Mammary epithelial cell (primary cell): ENCODE measurements at regions not wholly inside any gene's neighbourhood (a gene's known extent, or its start where the extent isn't known, plus 50 kb on each side); places are given as distances from the start of the nearest gene placed in this dataset.

Experiments
- CTCF ChIP-seq, 2 donors: IDR thresholded peaks in 1 of 2; conservative IDR thresholded peaks in 1 of 2; 2 replicates each; pipeline ENCODE4 v1.5.1; 2011 to 2012; ENCODE audit warnings: inconsistent platforms in 2 of 2, low read length in 2 of 2, mild to moderate bottlenecking in 2 of 2, control low read depth in 1 of 2, low read depth in 1 of 2; ENCODE audit not compliant: insufficient read depth in 1 of 2; ENCODE audit errors: extremely low read depth in 1 of 2
- EZH2 ChIP-seq: IDR thresholded peaks from 2 replicates; pipeline ENCODE4 v1.6.1; 2012; ENCODE audit warnings: low read length, inconsistent platforms, borderline replicate concordance

GRCh38 chr2:82823892-82824291 lies 1635.2 kb downstream of the SUCLG1 start:
- TF ChIP-seq CTCF (conservative IDR thresholded peaks at IDR 0.05 in 1 of 2, IDR thresholded peaks at IDR 0.05 in 1 of 2; ENCODE audit: extremely low read depth in 1 of 2, insufficient read depth in 1 of 2, low read depth in 1 of 2, low read length in 2 of 2) (no peak), EZH2 (no peak)
